RWPE2 (cell line): ENCODE measurements at regions not wholly inside any gene's neighbourhood (a gene's known extent, or its start where the extent isn't known, plus 50 kb on each side); places are given as distances from the start of the nearest gene placed in this dataset.
"Not testable (repeated sequence)": the region's sequence is repeated elsewhere in the genome, so short reads cannot be mapped to it uniquely, and the experiment has no call there.

ENCODE experiments used
- ATAC-seq: fragments of 200-7000 bp; cut with Tn5 transposase; 3 replicates; pipeline ENCODE4 v1.9.1; 2021; ENCODE audit warnings: low read depth
- DNase-seq: peaks from one replicate; pipeline ENCODE4 v3.0.0-alpha.2; 2020; ENCODE audit warnings: low spot score
- H3K27ac ChIP-seq: fragments of 450-650 bp; 2 replicates; pipeline ENCODE4 v1.5.1; 2017; ENCODE audit warnings: mild to moderate bottlenecking; ENCODE audit not compliant: poor library complexity, severe bottlenecking
- H3K27me3 ChIP-seq: fragments of 250-450 bp; sonication (Bioruptor Pico); 2 replicates; pipeline ENCODE4 v1.5.1; 2021; ENCODE audit warnings: mild to moderate bottlenecking, moderate library complexity; ENCODE audit not compliant: insufficient read depth, poor library complexity, severe bottlenecking
- H3K36me3 ChIP-seq: fragments of 250-450 bp; sonication (Bioruptor Pico); 2 replicates; pipeline ENCODE4 v1.5.1; 2020; ENCODE audit warnings: low read depth, mild to moderate bottlenecking, moderate library complexity
- H3K4me1 ChIP-seq: fragments of 250-450 bp; sonication (Bioruptor Pico); 2 replicates; pipeline ENCODE4 v1.5.1; 2021; ENCODE audit warnings: mild to moderate bottlenecking, moderate library complexity; ENCODE audit not compliant: insufficient read depth, poor library complexity, severe bottlenecking
- H3K4me3 ChIP-seq: fragments of 250-450 bp; sonication (Bioruptor Pico); 2 replicates; pipeline ENCODE4 v1.5.1; 2021; ENCODE audit warnings: mild to moderate bottlenecking, moderate library complexity; ENCODE audit not compliant: severe bottlenecking
- H3K9me3 ChIP-seq: fragments of 250-450 bp; sonication (Bioruptor Pico); 2 replicates; pipeline ENCODE4 v1.5.1; 2021; ENCODE audit warnings: mild to moderate bottlenecking, moderate library complexity; ENCODE audit not compliant: severe bottlenecking
- CTCF ChIP-seq: fragments of 450-650 bp; IDR thresholded peaks from one replicate; pipeline ENCODE4 v1.5.1; 2017; ENCODE audit warnings: mild to moderate bottlenecking, moderate library complexity; ENCODE audit not compliant: poor library complexity, severe bottlenecking

- DNase-seq (no peak), ATAC-seq (no peak)
- Histone ChIP-seq H3K4me1 (no peaks in the 10 kb centered on the region), H3K9me3 (no peaks in the 10 kb centered on the region), H3K27me3 (peaks cover 9% of the 10 kb centered on the region), H3K36me3 (no peaks in the 10 kb centered on the region), H3K4me3 (no peak overlapping the region), H3K27ac (no peak overlapping the region)
- no peak for TF ChIP-seq CTCF
Measured at GRCh38 chr15:45821390-45821789, 186.6 kb downstream of the SQOR start.

- H3K36me3 ChIP-seq, H3K9me3 ChIP-seq, H3K4me1 ChIP-seq, ATAC-seq, H3K27me3 ChIP-seq, DNase-seq, H3K4me3 ChIP-seq, H3K27ac ChIP-seq: not testable (repeated sequence)
Measured at GRCh38 chr15:45822968-45823367, 188.1 kb downstream of the SQOR start.

- Histone ChIP-seq H3K4me1 (no peaks in the 10 kb centered on the region), H3K9me3 (no peaks in the 10 kb centered on the region), H3K36me3 (no peaks in the 10 kb centered on the region), H3K4me3 (no peak overlapping the region), H3K27ac (no peak overlapping the region), H3K27me3 (no peaks in the 10 kb centered on the region)
- peak; percentile 5 for TF ChIP-seq CTCF
- DNase-seq (no peak), ATAC-seq (no peak)
Measured at GRCh38 chr15:45827275-45827674, 192.4 kb downstream of the SQOR start.

- no peaks in the 10 kb centered on the region for H3K9me3 ChIP-seq
- H3K36me3 ChIP-seq: no peaks in the 10 kb centered on the region
- no peak overlapping the region for H3K27ac ChIP-seq
- TF ChIP-seq CTCF: no peak
- H3K27me3 ChIP-seq: no peaks in the 10 kb centered on the region
- H3K4me3 ChIP-seq: no peak overlapping the region
- H3K4me1 ChIP-seq: no peaks in the 10 kb centered on the region
- no peak for DNase-seq
- ATAC-seq: no peak
Measured at GRCh38 chr15:45827766-45828165, 192.9 kb downstream of the SQOR start.

GRCh38 chr15:45829336-45830153 is 194.7 kb downstream of the SQOR start:
- ATAC-seq: peak; percentile 20; the same call in 1 of the 3 replicates
- Histone ChIP-seq H3K4me3 (no peak overlapping the region), H3K27ac (no peak overlapping the region), H3K27me3 (no peaks in the 10 kb centered on the region), H3K36me3 (no peaks in the 10 kb centered on the region), H3K9me3 (no peaks in the 10 kb centered on the region), H3K4me1 (no peaks in the 10 kb centered on the region)
- no peak for TF ChIP-seq CTCF
- DNase-seq: peak; percentile 57
